GM19238 (cell line): ENCODE measurements at regions not wholly inside any gene's neighbourhood (a gene's known extent, or its start where the extent isn't known, plus 50 kb on each side); places are given as distances from the start of the nearest gene placed in this dataset.
"Not testable (repeated sequence)": the region's sequence is repeated elsewhere in the genome, so short reads cannot be mapped to it uniquely, and the experiment has no call there.

ENCODE experiments used
- DNase-seq: peaks from one replicate; pipeline ENCODE4 v3.0.0; 2011; ENCODE audit warnings: low spot score; ENCODE audit not compliant: insufficient read length

- DNase-seq = no peak
Measured at GRCh38 chr2:16028644-16029043, 88.3 kb downstream of the MYCN start.

- DNase-seq = no peak
Measured at GRCh38 chr2:16026816-16027501, 86.6 kb downstream of the MYCN start.

- no peak for DNase-seq
Measured at GRCh38 chr2:16025876-16026640, 85.7 kb downstream of the MYCN start.

- no peak for DNase-seq
Measured at GRCh38 chr2:16025211-16025875, 85.0 kb downstream of the MYCN start.

GRCh38 chr2:16024628-16025027 is 84.3 kb downstream of the MYCN start:
- not testable (repeated sequence) for DNase-seq

- no peak for DNase-seq
Measured at GRCh38 chr2:16023506-16024360, 83.4 kb downstream of the MYCN start.

GRCh38 chr2:16022548-16023240 is 82.3 kb downstream of the MYCN start:
- no peak for DNase-seq

GRCh38 chr2:16021611-16022363 is 81.4 kb downstream of the MYCN start:
- no peak for DNase-seq

GRCh38 chr2:16020389-16021008 is 80.1 kb downstream of the MYCN start:
- no peak for DNase-seq

GRCh38 chr2:16019617-16020351 is 79.4 kb downstream of the MYCN start:
- DNase-seq = no peak

GRCh38 chr2:16019060-16019480 is 78.7 kb downstream of the MYCN start:
- DNase-seq = no peak

- DNase-seq = no peak
Measured at GRCh38 chr2:16018277-16019059, 78.1 kb downstream of the MYCN start.

GRCh38 chr2:16016282-16016681 is 75.9 kb downstream of the MYCN start:
- DNase-seq = no peak

GRCh38 chr2:16015903-16016265 is 75.5 kb downstream of the MYCN start:
- no peak for DNase-seq

GRCh38 chr2:16015210-16015902 is 75.0 kb downstream of the MYCN start:
- DNase-seq = no peak

GRCh38 chr2:16014802-16015201 is 74.5 kb downstream of the MYCN start:
- DNase-seq = no peak

GRCh38 chr2:16014041-16014787 is 73.9 kb downstream of the MYCN start:
- DNase-seq = no peak
